ENCODE measurements at regions not wholly inside any gene's neighbourhood (a gene's known extent, or its start where the extent isn't known, plus 50 kb on each side); places are given as distances from the start of the nearest gene placed in this dataset.

DNA sequence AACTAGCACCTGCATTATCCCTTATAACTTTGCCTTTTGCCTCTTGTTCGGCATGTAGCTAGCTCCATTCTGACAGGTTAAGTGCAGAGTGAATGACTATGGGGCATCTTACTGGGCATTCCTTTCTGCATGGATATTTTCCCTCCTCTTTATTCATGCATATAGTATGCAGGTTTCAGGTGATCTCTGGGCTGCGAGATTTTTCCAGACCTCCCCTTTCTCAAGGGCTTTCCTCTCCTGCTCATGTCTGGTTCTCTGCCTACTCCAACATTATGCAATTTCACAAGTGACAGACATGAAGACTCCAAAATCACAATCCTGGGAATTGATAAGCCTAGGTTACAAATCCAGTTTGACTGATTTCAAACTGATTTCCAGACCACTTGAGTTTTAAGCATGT is 503.8 kb downstream of the NXPH1 start:
- no peak for DNase-seq (ENCODE audit: low read depth)

DNA sequence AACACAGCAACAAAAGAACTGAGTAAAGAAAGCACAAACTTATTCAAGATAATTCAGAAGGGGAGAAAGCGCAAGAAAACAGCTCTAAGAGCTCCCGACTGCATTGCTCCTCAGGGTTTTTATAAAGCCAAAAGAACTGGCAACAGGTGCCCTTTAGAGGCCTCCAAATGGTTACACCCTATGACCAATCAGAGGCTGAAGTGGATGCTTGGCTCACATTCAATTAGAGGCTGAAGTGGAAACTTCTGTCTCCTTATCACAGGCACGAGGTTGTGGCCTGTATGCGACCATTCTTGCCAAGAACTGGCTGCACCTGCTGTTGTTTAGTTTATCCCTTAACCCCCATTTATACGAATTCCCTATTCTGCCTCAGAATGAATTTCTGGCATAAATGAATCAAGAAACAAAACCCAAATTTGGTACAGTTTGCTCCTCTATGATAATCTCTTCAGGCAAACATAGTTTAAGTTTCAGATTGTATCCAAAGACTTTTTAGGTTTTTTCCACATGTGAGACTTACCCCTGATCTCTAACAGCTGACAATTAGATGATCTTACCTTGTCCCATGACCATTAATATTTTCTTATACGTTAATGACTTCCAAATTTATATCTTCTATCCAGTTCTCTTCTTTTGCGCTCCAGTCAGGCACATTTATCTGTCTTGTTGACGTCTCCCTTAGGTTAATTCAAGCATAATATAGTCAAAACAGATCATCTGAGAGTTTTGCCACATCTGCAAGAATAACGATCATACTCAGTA is 504.8 kb downstream of the NXPH1 start:
- DNase-seq (ENCODE audit: low read depth), result no peak

DNA sequence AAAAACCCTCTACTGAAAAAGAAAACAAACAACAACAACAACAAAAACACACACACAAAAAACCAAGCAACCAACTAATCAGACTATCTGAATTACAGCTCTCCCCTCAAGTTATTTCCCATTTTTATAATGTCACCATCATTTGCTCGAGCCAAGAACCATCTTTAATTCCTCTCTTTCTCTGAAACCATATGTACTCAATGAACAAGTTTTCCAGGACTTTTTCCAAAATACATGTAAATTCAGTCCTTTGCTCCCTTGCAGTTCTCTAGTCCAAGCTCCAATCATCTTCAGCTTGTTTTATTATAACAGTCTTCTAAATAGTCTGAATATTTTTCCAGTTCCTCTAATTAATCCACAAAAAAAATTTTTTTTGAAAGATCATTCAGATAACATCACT is 506.0 kb downstream of the NXPH1 start:
- DNase-seq (ENCODE audit: low read depth), result no peak

DNA sequence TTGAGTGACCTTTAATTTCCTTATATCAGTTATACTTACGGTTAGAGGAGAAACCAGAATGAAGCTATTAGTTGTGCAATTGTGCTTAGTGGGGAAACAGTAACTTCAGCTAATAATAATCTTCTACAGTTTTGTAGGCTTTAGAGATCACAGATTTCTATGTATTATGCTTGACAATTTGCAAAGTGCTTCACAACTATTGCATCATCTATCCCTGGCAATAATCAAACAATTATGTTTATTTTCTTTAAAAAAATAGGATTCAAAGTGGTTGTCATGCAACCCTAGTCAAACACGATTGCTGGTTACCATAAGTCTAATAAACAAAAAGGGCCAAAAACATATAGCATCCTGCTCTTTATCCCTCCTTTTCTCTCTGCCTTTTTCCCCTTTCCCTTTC is 530.3 kb downstream of the NXPH1 start:
- DNase-seq (ENCODE audit: low read depth), result no peak

DNA sequence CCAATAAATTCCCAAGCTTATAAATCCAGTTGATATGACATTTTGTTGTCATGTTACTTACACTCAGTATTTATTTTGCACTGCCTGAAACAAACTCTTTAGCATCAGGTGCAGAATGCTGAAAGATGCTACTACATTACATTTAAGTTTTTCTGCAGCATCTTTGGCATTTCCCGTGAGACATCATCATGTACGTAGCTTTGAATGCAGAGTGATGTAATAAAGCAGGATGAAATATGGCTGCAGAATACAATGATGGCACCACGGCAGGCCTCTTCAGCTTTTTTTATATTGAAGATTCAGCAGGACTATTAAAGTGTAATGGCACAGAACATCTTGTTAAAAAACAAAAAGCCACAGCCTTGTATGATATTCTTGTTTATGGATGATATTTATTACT is 531.8 kb downstream of the NXPH1 start:
- DNase-seq (ENCODE audit: low read depth), result no peak

DNA sequence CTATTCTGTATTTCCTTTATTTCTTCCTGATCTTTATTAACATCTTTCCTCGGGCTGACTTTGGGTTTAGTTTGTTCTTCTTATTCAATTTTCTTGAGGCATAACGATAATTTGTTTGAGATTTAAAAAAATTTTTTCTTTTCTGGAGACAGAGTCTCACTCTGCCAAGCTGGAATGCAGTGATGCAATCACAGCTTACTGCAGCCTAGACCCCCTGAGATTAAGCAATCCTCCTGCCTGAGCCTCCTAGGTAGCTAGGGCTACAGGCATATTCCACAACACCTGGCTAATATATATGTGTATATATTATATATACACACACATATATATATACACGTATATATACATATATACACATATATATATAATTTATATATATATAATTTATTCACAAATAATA is 540.2 kb downstream of the NXPH1 start:
- DNase-seq (ENCODE audit: low read depth), result no peak

DNA sequence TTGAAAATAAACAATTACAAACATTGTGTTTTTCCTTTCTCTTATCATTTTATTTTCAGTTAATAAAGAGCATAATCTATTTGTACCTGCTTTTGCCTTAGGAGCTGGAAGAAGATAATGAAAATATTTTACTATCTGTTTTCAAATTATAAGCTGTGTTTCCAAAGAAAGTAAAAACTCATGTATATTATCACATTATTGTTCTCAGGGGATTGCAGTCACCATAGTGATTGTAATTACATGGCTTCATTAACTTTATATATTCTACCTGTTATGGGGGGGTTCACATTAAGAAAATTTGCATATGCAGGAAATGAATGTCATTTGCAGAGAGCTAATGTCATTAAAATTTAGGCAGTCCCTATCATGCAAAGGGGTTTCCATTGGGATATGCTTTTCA is 542.3 kb downstream of the NXPH1 start:
- DNase-seq (ENCODE audit: low read depth), result no peak

DNA sequence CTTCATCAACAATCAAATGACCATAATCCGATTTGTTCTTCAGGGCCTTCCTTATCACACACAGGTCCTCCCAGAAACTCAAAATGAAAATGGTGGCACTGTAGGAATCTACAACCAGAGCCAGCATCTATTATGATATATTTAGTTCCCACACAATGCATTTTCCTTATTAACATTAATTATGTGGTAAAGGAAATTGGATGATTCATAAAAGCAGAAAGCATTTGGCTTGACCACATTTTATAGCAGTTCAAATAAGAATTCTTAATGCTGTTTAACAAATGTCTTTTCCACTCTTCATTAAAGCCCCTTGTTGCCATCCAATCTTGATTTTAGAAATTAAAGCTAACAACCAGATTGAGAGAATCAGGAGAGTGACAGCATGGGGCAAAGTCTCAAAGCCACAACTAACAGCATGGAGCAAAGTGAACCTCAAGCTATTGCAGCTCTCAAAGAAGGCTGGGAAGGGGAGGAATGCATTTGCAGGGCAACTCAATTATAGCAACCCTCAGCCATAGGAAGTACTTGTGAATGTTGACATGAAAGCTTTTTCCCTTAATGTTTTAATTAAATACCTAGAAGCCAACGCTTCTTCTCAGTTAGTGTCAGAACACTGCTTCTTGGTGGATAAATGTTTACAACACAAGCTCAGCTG is 549.1 kb downstream of the NXPH1 start:
- DNase-seq (ENCODE audit: low read depth), result no peak

DNA sequence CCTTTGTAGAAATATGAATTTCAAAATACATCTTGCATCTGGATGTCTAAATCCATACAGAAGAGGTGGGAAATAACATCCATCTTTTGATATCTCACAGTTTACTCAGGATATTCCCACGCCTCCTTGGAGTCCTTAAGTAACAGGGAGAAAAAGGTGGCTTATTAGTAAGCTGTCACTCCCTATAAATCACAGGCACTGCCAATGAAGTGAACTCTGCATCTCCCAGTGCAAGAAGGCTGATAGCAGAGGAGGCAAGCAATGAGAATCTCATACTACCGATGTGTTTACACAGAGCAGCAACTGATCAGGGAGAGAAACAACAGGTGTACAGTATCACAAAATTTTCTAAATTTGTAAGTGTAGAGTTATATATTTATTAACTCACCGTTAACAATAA is 551.8 kb downstream of the NXPH1 start:
- DNase-seq (ENCODE audit: low read depth), result no peak

DNA sequence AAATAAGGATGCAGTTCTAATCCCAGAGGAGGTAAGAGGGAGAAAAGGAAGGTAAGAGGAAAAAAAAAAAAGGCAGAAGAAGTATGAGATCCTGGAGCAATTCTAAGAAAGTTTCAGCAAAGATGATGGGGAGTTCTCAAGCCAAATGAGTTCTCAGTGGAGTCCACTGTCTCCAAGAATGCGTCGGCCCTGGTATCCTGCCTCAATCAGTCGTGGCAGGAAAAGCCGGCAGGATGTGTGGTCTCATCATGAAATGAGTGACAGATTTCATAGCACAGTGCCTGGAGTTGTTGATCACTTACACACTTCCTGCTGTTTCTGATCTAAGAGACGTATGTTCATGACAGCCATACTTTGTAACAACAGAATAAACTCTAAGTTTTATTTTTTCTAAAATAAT is 554.9 kb downstream of the NXPH1 start:
- DNase-seq (ENCODE audit: low read depth), result no peak

DNA sequence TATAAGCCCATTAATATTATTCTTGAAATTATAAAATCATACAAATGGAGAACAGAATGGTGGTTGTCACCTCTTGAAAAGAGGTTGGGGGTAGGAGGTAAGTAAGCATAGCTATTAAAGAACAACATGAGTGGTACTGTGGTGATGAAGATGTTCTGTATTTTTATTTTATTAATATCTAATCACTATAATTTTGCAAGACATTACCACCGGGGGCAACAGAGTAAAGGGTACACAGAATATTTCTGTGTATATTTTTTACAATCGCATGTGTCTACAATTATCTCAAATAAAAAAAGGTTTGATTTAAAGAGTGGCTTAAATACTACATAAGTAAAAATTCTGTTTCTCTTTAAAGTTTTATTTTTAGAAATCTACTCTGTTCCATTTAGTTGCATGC is 557.8 kb downstream of the NXPH1 start:
- no peak for DNase-seq (ENCODE audit: low read depth)

DNA sequence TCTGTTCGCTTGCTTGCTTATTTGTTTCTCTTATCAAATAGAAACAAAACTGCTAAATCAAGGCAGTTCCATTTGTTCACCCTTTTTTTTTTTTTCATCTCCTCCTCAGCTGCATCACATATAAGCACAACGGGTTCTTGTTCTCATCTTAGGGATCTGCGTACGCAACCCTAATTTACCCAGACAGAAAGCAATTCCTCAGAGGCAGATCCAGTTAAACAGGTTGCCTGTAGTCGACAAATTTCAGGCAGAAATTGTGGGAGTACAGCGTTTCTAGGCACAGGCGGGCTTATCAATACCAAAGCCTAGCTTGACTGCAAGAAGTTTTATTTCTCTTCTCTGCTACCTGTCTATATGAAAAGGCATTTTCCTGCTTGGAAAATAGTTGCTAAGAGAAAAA is 565.4 kb downstream of the NXPH1 start:
- DNase-seq (ENCODE audit: low read depth), result no peak

DNA sequence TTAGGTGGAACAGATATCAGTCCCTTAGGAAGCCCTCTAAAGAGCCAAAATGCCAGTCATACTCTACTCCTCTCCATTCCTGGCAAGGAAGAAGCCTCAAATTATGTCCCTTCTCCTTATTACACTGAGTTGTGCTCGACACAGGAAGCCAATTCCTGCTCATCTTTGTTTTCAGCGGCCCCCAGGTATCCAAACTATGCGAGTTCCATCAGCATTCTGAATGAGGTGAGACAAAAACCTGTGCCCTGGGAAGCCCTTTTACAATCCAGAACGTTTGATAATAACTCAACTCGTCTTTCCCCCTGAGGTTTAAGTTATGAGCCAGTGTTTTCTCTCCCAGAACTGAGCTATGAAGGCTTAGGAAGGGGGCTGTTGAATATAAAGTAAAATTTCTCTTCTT is 580.5 kb downstream of the NXPH1 start:
- DNase-seq (ENCODE audit: low read depth), result no peak

DNA sequence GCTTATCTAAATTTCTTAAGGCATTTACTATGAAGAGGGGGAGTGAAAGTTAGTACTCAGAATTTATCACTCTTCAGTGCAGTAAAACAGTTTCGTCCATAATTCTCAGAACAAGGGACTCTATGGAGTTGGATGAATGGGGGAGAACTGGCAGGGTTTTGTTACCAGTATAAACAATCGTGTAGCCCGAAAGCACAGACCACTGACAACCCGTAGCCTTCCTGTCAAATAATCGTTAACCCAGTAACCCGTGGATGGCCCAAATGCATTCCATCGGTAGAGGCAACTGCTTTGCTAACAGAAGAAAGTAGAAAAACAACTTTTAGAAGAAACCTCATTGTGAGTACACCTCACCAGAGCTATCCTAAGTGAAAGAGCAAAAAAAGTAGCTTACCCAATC is 583.9 kb downstream of the NXPH1 start:
- no peak for DNase-seq (ENCODE audit: low read depth)

DNA sequence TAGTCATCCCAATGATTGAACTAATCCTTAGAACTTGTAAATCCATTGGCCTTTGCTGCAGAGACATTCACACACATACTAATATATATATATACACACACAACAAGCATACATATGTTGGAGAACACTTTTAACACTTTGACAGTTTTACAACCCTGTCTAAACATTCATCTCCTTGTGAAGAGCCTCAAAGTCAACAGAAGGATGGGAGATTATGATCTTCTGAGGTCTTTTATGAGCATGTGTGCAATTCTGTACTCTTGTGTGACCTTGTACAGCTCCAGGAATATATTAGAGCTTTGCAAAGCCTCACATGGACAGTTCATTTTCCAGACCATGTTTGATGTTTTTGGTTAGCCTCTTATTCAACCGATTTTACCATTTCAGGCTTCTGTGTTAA is 589.0 kb downstream of the NXPH1 start:
- DNase-seq (ENCODE audit: low read depth), result no peak

DNA sequence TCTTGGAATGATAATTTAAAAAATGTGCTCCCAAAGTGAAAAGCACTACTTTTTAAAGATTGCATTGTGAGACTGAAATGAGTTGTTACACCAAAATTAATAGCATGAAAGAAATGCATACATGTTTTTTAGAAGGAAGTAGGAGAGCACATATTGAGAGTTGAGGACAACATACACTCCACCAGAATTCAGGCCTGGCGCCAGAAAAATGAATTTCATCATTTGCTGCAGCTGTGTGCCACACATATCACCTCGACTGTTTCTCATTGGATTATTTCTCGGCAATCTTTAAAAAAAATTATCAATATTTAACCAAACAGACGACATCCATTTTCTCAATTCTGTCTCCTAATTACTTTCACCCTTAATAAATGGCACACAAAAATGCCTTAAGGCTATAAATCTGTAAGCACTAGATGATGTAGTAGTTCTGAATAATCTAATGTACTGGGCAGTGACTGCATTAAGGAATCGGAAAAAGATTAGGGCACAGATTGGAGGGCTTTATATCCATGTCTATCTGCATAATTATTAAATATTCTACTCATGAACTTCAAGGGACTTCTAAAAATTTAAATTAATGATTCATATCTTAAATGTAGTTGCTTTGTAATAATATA is 590.4 kb downstream of the NXPH1 start:
- no peak for DNase-seq (ENCODE audit: low read depth)

DNA sequence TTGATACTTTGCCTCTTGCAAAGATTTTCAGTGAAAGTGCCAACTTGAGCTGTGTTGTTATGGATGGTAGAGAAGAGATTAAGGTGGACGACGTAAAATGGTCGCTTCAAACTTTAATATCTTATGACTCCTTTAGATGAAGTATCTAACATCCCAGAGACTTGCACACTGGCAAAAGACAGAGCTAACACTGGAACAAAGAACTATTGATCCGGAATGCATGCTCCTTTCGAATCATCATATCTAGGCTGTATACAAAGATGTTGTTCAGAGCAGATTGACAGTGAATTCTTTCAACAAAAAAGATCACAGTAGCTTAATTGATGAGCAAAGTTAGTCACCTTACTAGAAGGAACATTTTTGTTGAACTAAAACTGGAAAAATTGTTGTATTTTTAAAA is 592.7 kb downstream of the NXPH1 start:
- DNase-seq (ENCODE audit: low read depth), result no peak

DNA sequence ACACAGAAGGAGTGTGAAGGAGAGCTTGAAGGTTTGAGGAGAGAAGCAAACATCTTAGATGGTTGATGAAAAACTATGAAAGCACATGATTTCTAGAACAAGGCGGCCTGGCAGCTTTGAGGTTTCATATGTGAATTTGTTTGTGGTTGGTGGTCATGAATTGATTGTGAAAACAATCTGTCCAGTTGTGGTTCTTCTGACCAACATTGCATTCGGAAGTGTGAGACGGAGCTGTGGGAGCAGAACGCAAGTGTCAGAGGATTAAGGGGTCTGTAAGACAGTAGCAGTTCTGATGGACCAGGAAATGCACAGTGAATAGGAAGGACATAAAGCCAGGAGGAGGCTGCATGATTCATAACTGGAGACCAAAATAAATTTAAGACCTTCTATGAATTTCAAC is 594.6 kb downstream of the NXPH1 start:
- DNase-seq (ENCODE audit: low read depth), result no peak

DNA sequence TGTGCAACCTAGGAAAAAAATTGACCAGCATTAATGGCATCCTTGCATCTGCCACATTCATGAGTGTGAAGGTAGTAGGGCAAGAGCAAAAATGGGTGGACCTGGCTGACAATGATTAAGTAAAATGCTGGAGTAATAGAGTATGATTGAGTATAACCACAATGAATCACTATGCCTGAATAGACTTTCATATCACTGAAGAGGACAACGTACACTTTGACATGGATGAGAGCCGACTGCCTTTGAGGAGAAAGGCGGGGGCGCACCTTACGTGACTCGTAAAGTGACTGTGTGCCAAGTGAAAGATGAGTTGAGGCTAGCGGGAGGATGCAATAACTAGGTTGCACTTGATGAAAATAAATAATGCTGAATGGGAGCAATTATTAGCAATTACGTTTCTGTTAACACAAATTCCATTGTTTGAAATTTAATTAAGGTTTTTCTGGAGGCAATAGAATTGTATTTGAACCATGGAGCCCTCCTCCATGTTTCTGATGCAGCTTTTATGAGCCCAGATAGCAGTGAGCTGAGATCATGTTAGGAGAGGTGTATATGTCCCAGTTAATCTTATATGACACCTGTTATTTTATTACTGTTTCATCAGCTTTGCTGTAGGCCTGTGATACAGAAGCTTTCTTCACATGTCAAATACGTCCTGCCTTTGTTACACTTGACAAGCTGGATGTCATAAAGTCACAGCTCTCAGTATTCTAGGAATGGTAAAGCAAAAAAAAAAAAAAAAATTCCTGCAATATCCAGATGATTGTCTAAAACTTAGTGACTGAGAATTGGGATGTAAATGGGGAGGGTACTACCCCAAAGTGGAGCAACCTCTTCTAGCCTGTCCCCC is 596.5 kb downstream of the NXPH1 start:
- DNase-seq (ENCODE audit: low read depth), result no peak

DNA sequence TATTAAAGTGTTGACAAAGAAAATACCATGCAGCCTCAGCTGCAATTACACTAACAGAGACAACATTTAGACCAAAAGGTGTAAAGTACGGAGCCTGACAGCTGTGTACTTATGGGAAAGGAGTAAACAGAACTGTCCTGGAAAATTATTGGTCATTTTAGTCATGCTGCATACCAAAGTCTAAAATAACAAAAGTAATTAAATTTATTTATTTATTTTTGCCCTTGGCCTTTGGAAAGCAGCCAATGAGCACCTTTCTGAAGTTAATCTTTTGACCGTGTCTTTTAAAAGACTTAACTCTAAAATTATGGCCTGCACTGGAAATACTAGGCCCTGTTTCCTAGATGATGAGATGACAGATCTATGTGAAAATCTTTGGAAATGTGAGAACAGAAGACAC is 597.6 kb downstream of the NXPH1 start:
- DNase-seq (ENCODE audit: low read depth), result no peak

DNA sequence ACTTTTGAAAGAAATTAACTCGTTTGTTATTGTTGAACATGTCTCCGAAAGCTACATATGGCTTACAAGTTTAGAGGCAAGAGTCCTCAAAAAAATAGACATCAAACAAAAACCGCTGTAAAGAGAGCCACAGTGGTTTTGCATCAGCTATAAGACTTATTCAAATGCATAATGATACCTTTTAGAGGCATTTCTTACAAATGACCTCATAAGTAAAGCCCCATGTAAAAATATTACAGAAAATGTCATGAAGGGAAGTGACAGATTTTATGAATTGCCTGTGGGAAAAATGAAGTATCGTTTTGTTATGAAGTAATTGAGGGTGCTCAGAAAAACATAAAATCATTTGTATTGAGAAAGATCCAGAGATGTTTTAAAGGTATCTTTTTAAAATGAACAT is 598.0 kb downstream of the NXPH1 start:
- no peak for DNase-seq (ENCODE audit: low read depth)

DNA sequence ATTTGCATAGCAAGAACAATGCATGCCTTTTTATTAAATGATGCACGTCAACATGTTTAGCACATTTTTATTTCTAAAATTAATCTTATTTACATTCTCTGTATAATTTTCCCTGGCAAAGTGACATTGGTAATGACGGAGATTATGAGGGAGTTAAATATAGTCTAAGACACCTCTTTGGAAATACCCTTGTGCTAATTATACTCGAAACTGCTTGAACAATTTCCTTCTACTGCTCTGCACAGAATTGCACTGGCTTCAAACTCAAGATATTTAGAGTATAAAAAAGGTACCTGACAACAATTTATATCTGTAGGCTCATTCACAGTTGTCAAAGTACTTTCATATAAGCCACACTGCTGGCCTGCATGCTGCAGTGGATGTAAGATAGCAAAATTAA is 602.7 kb downstream of the NXPH1 start:
- DNase-seq (ENCODE audit: low read depth), result no peak
